ENCODE measurements at regions not wholly inside any gene's neighbourhood (a gene's known extent, or its start where the extent isn't known, plus 50 kb on each side); places are given as distances from the start of the nearest gene placed in this dataset.
"Not testable (repeated sequence)": the region's sequence is repeated elsewhere in the genome, so short reads cannot be mapped to it uniquely, and the experiment has no call there.

DNA sequence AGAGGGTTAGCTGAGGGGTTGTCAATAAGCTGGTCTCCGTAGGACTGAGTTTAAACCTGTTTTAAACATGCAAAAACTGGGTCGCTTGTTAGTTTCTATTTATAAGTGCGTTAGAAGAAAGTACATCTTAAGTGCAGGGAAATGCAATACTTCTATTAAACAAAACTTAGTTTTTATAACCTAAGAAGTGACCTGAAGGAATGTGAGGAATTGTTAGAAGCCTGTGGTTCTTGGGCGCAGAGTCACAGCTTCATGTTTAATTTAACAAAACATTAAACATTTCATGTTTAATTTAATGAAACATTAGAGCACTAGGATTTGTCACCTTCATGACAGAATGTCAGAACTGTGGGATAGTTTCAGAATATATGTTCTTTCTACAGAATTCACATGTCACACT is 469.2 kb upstream of the WWC1 start:
- no peak for DNase-seq (ENCODE audit: low read depth)

DNA sequence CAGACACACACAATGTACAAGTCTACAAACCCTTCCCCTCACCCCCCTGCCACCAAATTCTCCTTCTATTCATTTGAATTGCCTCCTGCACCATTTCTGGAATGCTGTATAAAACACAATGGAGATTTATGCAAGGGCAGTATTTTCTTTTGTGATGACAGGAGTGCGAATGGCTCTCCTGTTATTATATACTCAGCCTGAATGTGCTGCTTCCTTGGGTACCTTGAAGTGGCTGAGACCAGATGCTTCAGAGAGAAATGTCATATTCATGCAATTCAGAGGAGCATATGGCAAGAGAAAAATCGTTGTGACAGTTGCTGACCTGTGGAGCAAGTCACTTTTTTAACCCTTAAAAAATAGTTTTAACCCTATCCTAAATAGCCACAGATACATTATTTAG is 468.0 kb upstream of the WWC1 start:
- no peak for DNase-seq (ENCODE audit: low read depth)

DNA sequence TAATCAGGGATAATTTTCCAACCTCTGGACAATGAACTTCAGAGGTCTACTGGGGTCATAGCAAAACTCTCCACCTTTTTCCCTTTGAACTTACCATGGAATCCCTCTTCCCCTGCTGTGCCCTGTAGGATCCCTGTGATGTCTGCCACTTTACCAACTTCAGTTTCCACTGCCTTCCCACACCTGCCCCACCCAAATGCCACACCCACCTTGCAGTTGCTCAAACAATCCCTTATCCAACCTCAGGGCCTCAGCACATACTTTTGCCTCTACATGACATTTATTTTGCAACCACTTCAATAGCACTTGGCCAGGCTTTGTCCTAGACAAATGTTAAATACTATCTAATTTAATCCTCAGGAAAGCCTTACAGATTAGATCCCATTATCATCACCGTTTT is 463.7 kb upstream of the WWC1 start:
- DNase-seq (ENCODE audit: low read depth), result no peak

DNA sequence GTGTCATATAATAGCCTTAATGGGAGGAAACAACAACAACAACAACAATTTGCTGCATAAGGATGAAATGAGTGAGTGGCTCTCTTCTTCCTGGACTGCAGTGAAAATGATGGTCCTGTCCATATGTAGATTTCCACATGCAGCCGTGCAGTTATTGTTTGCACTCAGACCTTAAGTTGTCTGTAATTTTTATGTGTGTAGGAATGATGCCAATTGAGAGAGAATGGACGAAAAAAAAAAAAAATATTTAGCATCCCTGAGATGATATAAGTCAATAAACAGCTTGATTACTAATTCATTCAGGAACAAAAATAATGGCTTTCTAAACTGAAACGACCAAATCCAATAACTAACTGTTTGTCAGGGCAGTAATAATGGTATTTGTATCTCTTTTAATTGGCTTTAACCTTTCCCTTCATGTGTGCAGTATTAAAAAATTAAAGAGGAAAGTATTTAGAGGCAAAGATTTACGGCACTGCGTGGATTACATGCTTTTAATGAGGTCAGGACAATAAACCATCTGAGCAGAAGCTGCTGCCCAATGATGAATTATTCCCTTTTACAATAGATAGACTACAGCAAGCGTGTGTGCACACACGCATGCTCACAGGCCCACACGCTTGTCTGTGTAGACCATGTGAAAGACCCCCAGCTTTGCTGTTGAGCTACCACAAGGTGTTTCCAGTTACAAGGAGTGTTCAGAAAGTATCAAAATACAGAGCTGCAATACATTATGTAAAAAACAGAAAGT is 459.5 kb upstream of the WWC1 start:
- no peak for DNase-seq (ENCODE audit: low read depth)

DNA sequence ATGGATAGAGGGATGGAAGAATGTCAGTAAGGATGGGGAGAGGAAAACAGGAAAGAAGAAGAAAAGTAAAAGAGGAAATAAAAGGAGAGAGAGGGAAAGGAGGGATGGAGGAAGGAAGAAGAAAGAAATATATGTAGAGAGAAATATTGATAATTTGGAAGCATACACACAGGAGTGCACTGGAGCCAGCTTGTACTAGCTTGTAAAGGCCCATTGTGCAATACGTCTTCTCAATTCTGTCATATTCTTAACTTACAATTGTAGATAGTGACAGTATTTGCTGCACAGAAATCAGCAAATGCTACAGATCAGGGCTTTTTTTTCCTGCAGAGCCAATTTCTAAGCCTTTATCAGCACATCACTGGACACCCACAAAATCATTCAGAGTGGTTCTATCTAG is 458.8 kb upstream of the WWC1 start:
- no peak for DNase-seq (ENCODE audit: low read depth)

DNA sequence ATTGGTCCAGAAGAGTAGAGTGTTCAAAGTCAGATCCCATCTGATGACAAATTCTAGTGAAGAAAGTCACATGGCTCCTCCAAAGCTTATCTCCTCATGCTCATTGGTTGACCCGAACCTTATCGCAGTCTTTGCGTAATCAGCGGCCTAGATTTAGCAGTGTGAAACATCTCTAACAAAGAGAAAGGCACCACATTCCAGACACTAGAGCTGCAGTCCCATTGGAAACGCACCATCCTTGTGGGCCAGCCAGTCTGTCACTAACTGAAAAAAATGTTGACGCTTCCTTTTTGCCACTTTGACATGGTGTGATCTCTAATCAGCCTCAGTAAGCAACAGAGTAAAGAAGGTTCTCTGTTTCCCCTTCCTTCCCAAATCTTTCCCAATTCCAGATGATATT is 458.0 kb upstream of the WWC1 start:
- no peak for DNase-seq (ENCODE audit: low read depth)

DNA sequence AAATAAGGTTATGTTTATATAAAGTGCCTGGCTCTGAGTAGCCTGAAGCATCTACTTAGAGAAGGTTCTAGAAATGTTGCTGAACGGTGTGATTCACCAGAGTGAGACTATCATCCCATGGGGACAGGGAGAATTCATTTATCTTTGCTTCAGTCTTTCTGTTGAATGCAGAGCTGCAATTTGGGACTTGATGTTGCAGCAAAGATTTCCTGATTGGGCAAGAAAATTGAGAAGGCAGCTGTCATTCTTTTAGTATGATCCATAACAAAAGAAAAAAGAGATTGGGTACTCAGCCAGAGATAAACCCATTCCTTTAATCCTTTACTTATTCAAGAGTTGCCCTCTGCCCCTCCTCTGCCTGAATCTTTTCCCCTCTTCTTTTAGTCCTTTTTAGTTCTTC is 456.3 kb upstream of the WWC1 start:
- no peak for DNase-seq (ENCODE audit: low read depth)

DNA sequence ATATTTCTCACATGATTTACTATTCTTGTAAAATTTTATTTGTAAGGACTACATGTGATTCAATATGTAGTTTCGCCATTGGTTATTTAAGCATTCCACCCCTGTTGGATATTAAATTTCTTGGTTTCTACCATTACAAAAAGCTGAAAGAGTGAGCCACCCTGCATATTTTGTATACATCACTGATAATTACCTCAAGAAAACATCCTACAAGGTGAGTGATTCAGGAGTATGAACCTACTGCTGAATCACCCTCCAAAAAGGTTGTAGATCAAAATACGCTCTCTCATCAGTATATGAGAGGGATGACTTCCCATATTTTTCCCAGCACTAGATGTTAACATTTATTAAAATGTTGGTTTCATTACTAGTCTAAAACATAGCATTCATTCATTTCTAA is 454.3 kb upstream of the WWC1 start:
- DNase-seq (ENCODE audit: low read depth), result no peak

DNA sequence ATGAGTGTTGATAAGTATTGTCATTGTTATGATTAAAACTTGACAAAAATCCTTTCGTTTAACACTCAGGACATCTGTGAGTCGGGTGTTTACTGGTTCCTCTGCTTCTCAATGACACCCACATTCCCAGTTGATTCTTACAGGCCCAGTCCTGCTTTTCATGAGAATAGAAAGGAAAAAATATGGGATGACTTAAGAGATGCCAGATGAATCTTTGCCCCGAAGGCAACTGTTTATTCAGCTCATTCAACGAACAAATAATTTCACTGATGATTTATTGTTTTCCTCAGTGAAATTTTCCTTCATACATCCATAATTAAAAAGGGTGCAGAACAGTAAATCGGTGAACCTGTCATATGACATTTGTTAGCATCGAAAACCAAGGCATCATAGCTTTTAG is 452.4 kb upstream of the WWC1 start:
- no peak for DNase-seq (ENCODE audit: low read depth)

DNA sequence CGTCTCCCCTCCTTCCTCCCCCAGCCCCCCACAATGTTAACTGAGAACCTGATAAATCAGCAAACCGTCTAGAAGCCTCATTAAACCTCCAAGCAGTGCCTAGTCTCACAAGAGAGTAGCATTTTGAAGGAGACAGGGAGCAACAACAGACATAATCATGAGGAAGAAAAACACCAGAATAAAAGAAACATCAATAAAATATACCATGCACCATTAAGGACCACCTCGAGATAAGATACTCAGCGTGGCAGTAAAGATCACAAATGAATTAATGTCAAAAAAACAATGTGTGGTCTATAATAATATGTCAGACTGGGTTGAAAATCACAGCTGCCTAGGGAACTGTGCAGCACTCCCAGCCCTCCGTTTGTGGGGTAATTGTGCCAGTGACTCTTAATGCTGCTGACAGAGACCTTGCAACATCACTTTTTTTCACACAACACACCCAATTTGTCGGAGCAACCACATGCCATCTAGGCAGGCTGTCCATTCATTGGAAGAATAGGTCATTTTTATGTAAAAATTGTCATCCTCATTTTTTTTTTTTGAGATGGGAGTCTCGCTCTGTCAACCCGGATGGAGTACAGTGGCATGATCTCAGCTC is 450.8 kb upstream of the WWC1 start:
- DNase-seq (ENCODE audit: low read depth), result no peak

DNA sequence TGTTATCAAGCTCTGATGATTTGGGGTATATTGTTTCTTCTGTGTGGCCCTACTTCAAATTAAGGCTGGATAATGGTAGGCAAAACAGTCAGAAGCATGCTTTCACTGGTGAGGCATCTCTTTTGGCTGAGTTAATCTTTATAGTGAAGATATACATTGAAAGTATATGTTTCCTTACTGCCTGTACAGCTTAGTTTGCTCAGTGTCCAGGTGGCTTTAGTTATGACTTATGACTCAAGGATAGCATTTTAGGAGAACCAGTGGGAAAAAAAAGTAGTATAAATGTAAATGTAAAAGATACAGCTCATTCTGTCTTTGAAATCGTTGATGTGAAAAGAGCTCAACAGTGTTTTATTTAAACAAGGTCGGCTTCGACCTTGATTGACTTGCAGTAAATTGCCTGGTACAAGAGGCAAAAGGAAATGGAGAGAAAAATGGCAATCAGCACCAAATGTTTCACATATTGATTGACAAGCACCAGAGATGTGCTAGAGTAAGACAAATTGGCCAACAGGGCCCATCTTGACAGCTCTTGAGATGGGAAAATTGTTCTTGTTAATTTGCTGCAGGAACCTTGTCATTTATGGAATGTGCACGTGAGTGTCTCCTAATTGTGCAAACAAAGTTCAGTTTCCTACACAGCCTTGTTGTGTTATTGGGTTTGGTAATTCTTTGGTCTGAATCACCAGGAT is 447.4 kb upstream of the WWC1 start:
- no peak for DNase-seq (ENCODE audit: low read depth)

DNA sequence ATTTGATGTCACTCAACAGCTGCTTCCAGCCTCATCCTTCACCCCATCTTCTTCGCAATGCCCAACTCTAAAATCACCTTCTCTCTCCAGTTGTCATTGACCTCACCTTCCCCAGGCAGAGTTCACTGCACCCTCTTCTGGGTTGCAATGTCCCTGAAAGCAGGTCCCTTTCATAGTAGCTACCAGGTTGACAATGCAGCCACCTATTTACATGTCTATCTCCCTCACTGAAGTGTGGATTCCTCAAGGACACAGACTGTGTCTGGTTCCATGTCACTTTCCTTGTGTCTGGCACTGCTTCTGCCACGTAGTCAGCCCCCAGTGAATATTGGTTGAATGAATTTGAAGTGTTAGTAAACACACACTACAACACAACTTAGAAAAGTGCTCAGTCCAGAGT is 445.5 kb upstream of the WWC1 start:
- no peak for DNase-seq (ENCODE audit: low read depth)

DNA sequence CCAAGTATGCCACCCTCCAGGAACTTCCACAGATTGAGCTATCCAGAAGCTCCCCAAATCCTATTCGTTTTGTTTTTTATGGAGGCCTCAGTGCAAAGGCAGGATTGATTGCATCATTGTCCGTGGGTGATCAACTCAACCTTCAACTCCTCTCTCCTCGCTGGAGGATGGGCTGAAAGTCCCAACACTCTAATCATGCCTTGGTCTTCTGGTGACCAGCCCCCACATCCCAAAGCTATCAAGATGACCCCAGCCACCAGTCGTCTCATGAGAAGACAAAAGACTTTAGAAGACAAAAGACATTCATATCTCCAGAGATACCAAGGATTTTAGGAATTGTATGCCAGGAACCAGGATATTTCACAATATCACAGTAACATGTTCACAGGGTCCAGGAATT is 441.6 kb upstream of the WWC1 start:
- DNase-seq (ENCODE audit: low read depth), result no peak

DNA sequence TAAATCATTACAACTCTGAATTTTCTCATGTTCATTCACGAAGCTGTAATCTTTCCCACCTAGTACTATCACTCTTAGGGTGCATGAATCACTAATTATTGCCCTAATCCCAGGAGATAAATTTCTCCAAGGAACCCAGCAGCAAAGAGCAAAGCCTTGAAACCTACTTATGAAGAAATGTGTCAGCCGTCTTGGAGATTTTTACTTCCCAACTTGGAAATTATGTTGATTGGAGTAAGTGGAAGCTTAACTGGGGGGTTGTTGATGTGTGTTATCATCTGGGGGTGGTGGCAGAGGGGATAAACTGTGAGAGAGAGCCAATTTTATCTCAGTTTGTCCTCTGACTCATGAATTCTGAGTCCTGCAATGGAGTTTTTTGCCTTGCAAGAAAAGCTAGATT is 440.5 kb upstream of the WWC1 start:
- no peak for DNase-seq (ENCODE audit: low read depth)

DNA sequence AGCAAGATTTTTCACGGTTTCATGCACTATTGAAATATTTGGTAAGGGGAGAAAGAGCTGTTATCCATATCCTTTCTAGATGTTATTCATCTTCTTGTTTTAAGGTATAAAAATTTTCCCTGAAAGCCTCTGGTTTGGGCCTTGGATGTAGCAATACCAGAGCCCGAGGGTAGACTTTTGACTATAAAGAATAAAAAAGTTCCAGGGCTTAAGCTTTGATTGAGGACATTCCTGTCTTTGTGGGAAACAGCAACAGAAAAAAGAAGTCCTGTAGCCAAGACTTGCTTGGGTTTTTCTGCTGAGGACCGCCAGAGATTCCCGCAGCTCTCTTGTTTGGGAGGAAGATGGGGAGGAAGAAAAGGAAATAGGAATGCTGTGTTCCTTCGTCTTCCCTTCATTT is 440.0 kb upstream of the WWC1 start:
- DNase-seq (ENCODE audit: low read depth), result no peak

DNA sequence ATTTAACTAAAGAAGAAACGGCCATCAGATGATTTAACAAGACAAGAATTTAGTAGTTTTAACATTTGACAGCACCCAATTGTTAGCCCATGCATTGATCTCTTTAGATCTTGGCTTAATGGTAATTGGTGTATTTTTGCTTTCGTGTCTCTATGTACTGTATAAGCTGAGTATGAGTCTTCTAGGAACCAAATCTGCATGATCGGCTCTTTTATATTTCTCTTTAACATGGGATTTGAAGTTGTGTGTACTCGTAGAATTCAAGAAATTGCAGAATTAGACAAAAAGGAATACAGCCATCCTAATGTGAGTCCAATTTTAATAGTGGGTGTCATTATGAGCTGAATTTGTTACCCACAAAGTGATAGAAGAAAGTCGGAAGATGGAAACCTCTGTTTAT is 438.9 kb upstream of the WWC1 start:
- DNase-seq (ENCODE audit: low read depth), result no peak

DNA sequence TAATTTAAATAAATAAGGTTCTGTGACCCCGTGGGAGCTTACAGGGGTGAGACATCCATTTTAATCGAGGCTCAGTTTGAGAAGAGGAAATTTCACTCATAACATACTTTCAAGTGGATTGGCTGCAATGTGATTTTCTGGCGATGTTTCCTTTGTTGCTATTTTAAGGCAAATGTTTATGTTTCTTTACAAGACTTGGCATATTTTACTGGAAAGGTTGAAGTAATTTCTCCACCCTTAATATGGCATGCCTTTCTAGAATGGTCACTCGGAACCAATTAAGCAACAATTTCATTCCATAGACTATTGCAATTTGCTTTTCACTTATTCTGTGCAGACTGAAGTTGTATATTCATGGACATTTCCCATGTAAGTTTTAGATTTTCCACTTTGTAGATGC is 438.0 kb upstream of the WWC1 start:
- DNase-seq (ENCODE audit: low read depth), result no peak

DNA sequence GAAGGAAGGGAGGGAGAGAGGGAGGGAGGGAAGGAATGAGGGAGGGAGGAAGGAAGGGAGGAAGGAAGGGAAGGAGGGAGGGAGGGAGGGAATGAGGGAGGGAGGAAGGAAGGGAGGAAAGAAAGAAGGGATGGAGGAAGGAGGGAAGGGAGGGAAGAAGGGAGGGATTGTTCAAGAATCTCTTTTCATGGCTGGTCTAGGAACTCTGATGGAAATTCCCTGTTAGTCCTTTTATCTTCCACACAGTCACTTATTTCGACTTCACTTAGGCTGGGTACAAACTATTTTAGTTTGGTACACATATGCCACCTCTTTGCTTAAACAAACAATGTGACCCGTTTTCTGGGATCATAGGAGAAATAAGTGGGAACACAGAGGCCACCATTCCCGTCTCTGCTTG is 435.6 kb upstream of the WWC1 start:
- DNase-seq (ENCODE audit: low read depth), result no peak

DNA sequence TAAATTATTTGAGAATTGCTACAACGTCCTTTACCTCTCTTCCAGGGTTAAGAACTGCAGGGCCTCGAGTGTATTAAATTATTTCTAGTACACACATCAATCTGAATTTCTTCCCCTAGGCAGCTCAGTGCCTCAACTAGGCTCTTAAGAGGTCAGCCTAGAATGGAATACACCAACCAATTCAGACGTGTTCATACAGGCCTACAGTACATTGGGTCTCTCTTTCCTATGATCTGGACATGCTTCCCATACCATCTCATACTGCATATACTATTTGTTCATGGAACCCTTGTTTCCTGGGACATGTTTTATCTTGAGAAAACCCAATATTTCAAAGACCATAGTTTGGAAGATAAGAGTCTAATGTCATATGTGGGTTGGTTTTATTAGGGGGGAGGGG is 434.1 kb upstream of the WWC1 start:
- DNase-seq (ENCODE audit: low read depth), result no peak

DNA sequence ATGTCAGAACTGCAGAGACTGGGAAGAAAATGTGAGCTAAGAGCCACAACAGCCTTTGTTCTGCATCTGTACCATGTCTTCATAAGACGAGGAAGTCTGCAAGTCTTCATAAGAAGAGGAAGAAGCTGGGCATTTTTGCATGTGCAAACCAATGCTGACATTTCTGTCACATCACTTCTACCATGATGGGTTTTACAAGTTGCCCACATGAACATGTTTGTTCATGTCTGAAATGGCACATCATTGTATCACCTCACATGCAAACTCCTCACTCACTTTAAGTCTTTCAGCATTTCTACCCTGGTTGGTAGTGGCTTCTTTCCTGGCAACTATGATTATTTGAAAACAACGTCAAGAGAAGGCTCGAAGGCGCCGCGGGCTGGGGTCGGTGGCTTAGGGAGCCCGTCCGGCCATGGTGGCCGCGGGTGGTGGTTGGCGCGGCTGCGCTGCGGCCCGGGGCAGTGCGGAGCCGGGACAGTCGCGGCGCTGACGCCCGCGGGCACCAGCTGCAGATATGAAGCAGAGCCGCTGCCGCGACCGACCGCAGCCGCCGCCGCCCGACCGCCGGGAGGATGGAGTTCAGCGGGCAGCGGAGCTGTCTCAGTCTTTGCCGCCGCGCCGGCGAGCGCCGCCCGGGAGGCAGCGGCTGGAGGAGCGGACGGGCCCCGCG is 433.1 kb upstream of the WWC1 start:
- not testable (repeated sequence) for DNase-seq (ENCODE audit: low read depth)

DNA sequence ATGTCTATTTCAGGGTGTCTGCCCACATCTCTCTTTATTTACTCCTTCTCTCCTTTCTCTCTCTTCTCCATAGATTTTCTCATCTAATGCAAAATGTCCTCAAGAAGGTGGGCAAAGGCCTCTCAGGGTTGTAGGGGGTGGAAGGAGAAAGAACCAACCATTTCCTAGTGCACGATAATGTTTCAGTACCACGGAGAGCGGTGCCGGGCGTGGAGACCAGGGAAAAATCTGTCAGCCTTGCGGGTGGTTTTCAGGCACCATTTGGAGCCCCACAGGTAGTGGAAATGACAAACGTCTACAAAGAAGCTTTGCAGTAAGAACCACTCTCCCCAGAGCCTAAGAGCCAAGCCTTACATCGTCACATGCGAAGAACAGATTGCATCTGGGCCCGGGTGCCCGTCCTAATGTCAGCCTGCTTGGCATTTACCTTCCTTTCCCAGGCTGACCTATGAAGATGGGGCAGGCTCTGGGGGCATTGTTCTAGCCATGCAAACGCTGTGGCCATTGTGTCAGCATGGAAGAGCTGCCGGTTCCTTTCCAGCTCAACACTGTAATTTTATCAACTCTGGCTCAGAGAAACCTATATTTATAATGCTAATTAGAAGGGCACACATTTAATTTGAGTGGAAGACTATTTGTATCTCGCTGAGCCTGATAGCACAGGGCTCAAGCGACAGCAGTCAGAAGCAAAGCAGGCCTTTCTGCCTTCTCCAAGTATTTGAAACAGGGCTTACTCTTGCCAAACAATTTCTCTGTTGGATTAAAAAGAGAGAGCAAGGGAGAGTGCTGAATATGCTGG is 430.1 kb upstream of the WWC1 start:
- DNase-seq (ENCODE audit: low read depth), result peak; percentile 18

DNA sequence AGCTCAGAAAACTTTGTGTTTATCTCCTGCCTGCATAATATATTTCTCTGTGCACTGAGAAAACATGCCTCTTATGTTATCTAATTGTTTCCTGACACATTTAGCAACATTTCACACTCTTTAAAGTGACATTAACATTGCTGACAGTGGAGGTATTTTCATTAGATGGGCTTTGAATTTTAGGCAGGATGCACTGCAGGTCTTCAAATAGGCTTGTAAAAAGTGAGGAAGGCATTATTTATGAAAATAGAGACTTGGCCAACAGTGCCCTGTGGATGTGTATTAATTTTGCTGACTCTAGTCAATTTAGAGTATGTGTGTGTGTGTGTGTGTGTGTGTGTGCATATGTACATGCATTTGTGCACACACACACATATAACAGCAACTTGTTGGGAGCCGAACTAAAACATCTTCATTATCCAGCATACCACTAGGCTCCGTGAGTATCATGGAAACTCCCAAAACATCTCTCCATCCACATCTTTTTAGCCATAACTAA is 429.5 kb upstream of the WWC1 start:
- no peak for DNase-seq (ENCODE audit: low read depth)

Measured in ELR (cell line).